GM23338 (cell line): ENCODE measurements at regions not wholly inside any gene's neighbourhood (a gene's known extent, or its start where the extent isn't known, plus 50 kb on each side); places are given as distances from the start of the nearest gene placed in this dataset.

Source experiments
- ATAC-seq: fragments of 200-7000 bp; cut with Tn5 transposase; 3 replicates; pipeline ENCODE4 v1.9.1; 2020
- DNase-seq: peaks from one replicate; pipeline ENCODE4 v3.0.0-alpha.2; 2015; ENCODE audit warnings: low spot score
- H2AFZ ChIP-seq: fragments of 200-600 bp; sonication (generic); 2 replicates; pipeline ENCODE4 v1.8.0; 2016; ENCODE audit warnings: antibody characterized with exemption, mild to moderate bottlenecking, moderate library complexity
- H3F3A ChIP-seq: fragments of 200-600 bp; sonication (generic); replicated peaks from 2 replicates; pipeline ENCODE4 v1.8.0; 2017; ENCODE audit warnings: antibody characterized with exemption, mixed run types, low read depth
- H3K27ac ChIP-seq: fragments of 200-600 bp; sonication (generic); 2 replicates; pipeline ENCODE4 v1.6.1; 2016; ENCODE audit warnings: low read depth
- H3K27me3 ChIP-seq: fragments of 200-600 bp; sonication (generic); 2 replicates; pipeline ENCODE4 v1.8.0; 2016; ENCODE audit warnings: mild to moderate bottlenecking, mixed run types, moderate library complexity; ENCODE audit not compliant: insufficient read depth
- H3K36me3 ChIP-seq: fragments of 200-600 bp; sonication (generic); 2 replicates; pipeline ENCODE4 v1.8.0; 2016; ENCODE audit warnings: mild to moderate bottlenecking; ENCODE audit not compliant: insufficient read depth
- H3K4me1 ChIP-seq: fragments of 200-600 bp; sonication (generic); 2 replicates; pipeline ENCODE4 v1.8.0; 2016; ENCODE audit warnings: mild to moderate bottlenecking, moderate library complexity; ENCODE audit not compliant: insufficient read depth
- H3K4me2 ChIP-seq: fragments of 200-600 bp; sonication (generic); 2 replicates; pipeline ENCODE4 v1.7.1; 2017; ENCODE audit warnings: mixed run types
- H3K4me3 ChIP-seq: fragments of 200-600 bp; sonication (generic); 2 replicates; pipeline ENCODE4 v1.6.1; 2016; ENCODE audit warnings: mixed run types
- H3K79me2 ChIP-seq: fragments of 200-600 bp; sonication (generic); replicated peaks from 2 replicates; pipeline ENCODE4 v1.8.0; 2017; ENCODE audit warnings: mild to moderate bottlenecking; ENCODE audit not compliant: insufficient read depth
- H3K9me2 ChIP-seq: fragments of 200-600 bp; sonication (generic); 2 replicates; pipeline ENCODE4 v1.8.0; 2017; ENCODE audit not compliant: insufficient read depth
- H4K20me1 ChIP-seq: fragments of 200-600 bp; sonication (generic); replicated peaks from 2 replicates; pipeline ENCODE4 v1.8.0; 2017; ENCODE audit warnings: mild to moderate bottlenecking; ENCODE audit not compliant: insufficient read depth
- H3K27ac Mint-ChIP-seq: 2 replicates; pipeline ENCODE4 v1.8.0; 2020; ENCODE audit warnings: inconsistent platforms, mild to moderate bottlenecking, moderate library complexity, mixed read lengths
- H3K27me3 Mint-ChIP-seq: 3 replicates; pipeline ENCODE4 v1.8.0; 2022; ENCODE audit warnings: low read depth, mild to moderate bottlenecking, moderate library complexity, mixed read lengths, inconsistent platforms; ENCODE audit not compliant: insufficient read depth, poor library complexity
- H3K36me3 Mint-ChIP-seq: 3 replicates; pipeline ENCODE4 v1.8.0; 2021; ENCODE audit warnings: low read depth, mild to moderate bottlenecking, inconsistent platforms, moderate library complexity, mixed read lengths
- H3K4me1 Mint-ChIP-seq: 3 replicates; pipeline ENCODE4 v1.8.0; 2020; ENCODE audit warnings: mild to moderate bottlenecking, inconsistent platforms, mixed read lengths
- H3K4me3 Mint-ChIP-seq: 3 replicates; pipeline ENCODE4 v1.8.0; 2021; ENCODE audit warnings: moderate library complexity, mild to moderate bottlenecking, inconsistent platforms, mixed read lengths
- H3K9me3 Mint-ChIP-seq: 3 replicates; pipeline ENCODE4 v1.8.0; 2020; ENCODE audit warnings: moderate library complexity, mild to moderate bottlenecking, inconsistent platforms, mixed read lengths
- CREB1 ChIP-seq: fragments of 250-450 bp; sonication (Bioruptor Pico); IDR thresholded peaks from 2 replicates; pipeline ENCODE4 v1.5.0; 2020; ENCODE audit warnings: low read depth, mild to moderate bottlenecking, moderate library complexity
- CTCF ChIP-seq, 2 experiments: fragments of 200-600 bp in 1 of 2; sonication (generic) in 1 of 2; conservative IDR thresholded peaks; 2 replicates each; pipeline versions ENCODE4 v1.5.1 to v1.6.1; 2016 to 2017; ENCODE audit warnings: antibody characterized with exemption in 2 of 2, low read depth in 2 of 2, mild to moderate bottlenecking in 2 of 2, moderate library complexity in 1 of 2
- EZH2 ChIP-seq: fragments of 200-600 bp; sonication (generic); IDR thresholded peaks from one replicate; pipeline ENCODE4 v1.8.0; 2017; ENCODE audit warnings: antibody characterized with exemption, mild to moderate bottlenecking, low read depth; ENCODE audit not compliant: unreplicated experiment
- EZH2phosphoT487 ChIP-seq: fragments of 200-600 bp; sonication (generic); IDR thresholded peaks from one replicate; pipeline ENCODE4 v1.8.1; 2018; ENCODE audit warnings: antibody characterized with exemption; ENCODE audit not compliant: unreplicated experiment
- JUNB ChIP-seq: IDR thresholded peaks from one replicate; pipeline ENCODE4 v1.6.1; 2016; ENCODE audit warnings: antibody characterized with exemption; ENCODE audit not compliant: unreplicated experiment
- NANOG ChIP-seq: IDR thresholded peaks from 2 replicates; pipeline ENCODE4 v1.6.1; 2016; ENCODE audit warnings: antibody characterized with exemption, borderline replicate concordance
- POLR2AphosphoS5 ChIP-seq: IDR thresholded peaks from 2 replicates; pipeline ENCODE4 v1.6.1; 2016; ENCODE audit warnings: antibody characterized with exemption, low read depth
- STAT1 ChIP-seq: IDR thresholded peaks from one replicate; pipeline ENCODE4 v1.6.1; 2016; ENCODE audit warnings: antibody characterized with exemption; ENCODE audit not compliant: unreplicated experiment
- ZNF114 ChIP-seq: fragments of 250-450 bp; sonication (Bioruptor Pico); IDR thresholded peaks from 2 replicates; pipeline ENCODE4 v1.5.0; 2020; ENCODE audit warnings: mild to moderate bottlenecking, moderate library complexity
- ZNF331 ChIP-seq: fragments of 250-450 bp; sonication (Bioruptor Pico); IDR thresholded peaks from 2 replicates; pipeline ENCODE4 v1.5.0; 2020; ENCODE audit warnings: low read depth, mild to moderate bottlenecking, moderate library complexity
- TF ChIP-seq, protein P1 (sequence below): IDR thresholded peaks from one replicate; pipeline ENCODE4 v1.6.1; 2018; ENCODE audit warnings: antibody characterized with exemption; ENCODE audit not compliant: unreplicated experiment
- TF ChIP-seq, protein P2 (sequence below): IDR thresholded peaks from 2 replicates; pipeline ENCODE4 v1.6.1; 2016; ENCODE audit warnings: antibody characterized with exemption
- TF ChIP-seq, protein P3 (sequence below): fragments of 250-450 bp; sonication (Bioruptor Pico); IDR thresholded peaks from 2 replicates; pipeline ENCODE4 v1.5.0; 2020; ENCODE audit warnings: mild to moderate bottlenecking, moderate library complexity

DNA sequence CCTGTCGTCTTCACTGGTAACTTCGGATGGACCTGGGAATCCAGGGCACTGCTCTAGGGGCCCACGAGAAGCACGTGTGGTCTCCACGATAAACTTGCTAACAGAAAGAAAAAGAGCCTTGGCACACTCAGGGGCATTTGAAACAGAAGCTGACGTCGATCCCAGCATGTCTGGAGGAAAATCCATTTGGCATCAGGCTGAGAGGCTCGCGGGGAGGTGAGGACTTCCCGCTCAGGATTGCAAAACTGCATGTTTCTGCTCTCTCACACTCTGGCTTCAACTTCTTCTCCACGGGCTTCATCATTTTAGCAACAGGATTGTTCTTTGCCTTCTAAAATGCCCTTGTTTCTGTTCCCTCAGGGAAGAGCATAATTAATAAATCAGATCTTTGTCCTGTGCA, 181.7 kb upstream of the COPS8 start:
- Mint-ChIP-seq H3K4me1 (peaks cover 8% of the 10 kb centered on the region), H3K27me3 (peaks cover 6% of the 10 kb centered on the region), H3K4me3 (no peak overlapping the region), H3K27ac (no peak overlapping the region), H3K36me3 (no peaks in the 10 kb centered on the region), H3K9me3 (no peaks in the 10 kb centered on the region)
- no peaks in the 10 kb centered on the region for H3K27me3 ChIP-seq
- H3K4me3 ChIP-seq, result no peak overlapping the region
- no peaks in the 10 kb centered on the region for H3K4me1 ChIP-seq
- DNase-seq (no peak), ATAC-seq (no peak)
- no peaks in the 10 kb centered on the region for H3K79me2 ChIP-seq
- H3K36me3 ChIP-seq, result no peaks in the 10 kb centered on the region
- no peaks in the 10 kb centered on the region for H4K20me1 ChIP-seq
- no peaks in the 10 kb centered on the region for H3K9me2 ChIP-seq
- no peaks in the 10 kb centered on the region for H3F3A ChIP-seq
- no peak overlapping the region for H2AFZ ChIP-seq
- no peak for TF ChIP-seq ZNF114 (CRISPR knock-in tag)
- TF ChIP-seq, protein P1, sequence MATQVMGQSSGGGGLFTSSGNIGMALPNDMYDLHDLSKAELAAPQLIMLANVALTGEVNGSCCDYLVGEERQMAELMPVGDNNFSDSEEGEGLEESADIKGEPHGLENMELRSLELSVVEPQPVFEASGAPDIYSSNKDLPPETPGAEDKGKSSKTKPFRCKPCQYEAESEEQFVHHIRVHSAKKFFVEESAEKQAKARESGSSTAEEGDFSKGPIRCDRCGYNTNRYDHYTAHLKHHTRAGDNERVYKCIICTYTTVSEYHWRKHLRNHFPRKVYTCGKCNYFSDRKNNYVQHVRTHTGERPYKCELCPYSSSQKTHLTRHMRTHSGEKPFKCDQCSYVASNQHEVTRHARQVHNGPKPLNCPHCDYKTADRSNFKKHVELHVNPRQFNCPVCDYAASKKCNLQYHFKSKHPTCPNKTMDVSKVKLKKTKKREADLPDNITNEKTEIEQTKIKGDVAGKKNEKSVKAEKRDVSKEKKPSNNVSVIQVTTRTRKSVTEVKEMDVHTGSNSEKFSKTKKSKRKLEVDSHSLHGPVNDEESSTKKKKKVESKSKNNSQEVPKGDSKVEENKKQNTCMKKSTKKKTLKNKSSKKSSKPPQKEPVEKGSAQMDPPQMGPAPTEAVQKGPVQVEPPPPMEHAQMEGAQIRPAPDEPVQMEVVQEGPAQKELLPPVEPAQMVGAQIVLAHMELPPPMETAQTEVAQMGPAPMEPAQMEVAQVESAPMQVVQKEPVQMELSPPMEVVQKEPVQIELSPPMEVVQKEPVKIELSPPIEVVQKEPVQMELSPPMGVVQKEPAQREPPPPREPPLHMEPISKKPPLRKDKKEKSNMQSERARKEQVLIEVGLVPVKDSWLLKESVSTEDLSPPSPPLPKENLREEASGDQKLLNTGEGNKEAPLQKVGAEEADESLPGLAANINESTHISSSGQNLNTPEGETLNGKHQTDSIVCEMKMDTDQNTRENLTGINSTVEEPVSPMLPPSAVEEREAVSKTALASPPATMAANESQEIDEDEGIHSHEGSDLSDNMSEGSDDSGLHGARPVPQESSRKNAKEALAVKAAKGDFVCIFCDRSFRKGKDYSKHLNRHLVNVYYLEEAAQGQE, result no peak
- TF ChIP-seq, protein P2, sequence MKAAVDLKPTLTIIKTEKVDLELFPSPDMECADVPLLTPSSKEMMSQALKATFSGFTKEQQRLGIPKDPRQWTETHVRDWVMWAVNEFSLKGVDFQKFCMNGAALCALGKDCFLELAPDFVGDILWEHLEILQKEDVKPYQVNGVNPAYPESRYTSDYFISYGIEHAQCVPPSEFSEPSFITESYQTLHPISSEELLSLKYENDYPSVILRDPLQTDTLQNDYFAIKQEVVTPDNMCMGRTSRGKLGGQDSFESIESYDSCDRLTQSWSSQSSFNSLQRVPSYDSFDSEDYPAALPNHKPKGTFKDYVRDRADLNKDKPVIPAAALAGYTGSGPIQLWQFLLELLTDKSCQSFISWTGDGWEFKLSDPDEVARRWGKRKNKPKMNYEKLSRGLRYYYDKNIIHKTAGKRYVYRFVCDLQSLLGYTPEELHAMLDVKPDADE, result no peak
- no peak for TF ChIP-seq CTCF (conservative IDR thresholded peaks at IDR 0.05; ENCODE audit: low read depth in 2 of 2)
- TF ChIP-seq, protein P3, sequence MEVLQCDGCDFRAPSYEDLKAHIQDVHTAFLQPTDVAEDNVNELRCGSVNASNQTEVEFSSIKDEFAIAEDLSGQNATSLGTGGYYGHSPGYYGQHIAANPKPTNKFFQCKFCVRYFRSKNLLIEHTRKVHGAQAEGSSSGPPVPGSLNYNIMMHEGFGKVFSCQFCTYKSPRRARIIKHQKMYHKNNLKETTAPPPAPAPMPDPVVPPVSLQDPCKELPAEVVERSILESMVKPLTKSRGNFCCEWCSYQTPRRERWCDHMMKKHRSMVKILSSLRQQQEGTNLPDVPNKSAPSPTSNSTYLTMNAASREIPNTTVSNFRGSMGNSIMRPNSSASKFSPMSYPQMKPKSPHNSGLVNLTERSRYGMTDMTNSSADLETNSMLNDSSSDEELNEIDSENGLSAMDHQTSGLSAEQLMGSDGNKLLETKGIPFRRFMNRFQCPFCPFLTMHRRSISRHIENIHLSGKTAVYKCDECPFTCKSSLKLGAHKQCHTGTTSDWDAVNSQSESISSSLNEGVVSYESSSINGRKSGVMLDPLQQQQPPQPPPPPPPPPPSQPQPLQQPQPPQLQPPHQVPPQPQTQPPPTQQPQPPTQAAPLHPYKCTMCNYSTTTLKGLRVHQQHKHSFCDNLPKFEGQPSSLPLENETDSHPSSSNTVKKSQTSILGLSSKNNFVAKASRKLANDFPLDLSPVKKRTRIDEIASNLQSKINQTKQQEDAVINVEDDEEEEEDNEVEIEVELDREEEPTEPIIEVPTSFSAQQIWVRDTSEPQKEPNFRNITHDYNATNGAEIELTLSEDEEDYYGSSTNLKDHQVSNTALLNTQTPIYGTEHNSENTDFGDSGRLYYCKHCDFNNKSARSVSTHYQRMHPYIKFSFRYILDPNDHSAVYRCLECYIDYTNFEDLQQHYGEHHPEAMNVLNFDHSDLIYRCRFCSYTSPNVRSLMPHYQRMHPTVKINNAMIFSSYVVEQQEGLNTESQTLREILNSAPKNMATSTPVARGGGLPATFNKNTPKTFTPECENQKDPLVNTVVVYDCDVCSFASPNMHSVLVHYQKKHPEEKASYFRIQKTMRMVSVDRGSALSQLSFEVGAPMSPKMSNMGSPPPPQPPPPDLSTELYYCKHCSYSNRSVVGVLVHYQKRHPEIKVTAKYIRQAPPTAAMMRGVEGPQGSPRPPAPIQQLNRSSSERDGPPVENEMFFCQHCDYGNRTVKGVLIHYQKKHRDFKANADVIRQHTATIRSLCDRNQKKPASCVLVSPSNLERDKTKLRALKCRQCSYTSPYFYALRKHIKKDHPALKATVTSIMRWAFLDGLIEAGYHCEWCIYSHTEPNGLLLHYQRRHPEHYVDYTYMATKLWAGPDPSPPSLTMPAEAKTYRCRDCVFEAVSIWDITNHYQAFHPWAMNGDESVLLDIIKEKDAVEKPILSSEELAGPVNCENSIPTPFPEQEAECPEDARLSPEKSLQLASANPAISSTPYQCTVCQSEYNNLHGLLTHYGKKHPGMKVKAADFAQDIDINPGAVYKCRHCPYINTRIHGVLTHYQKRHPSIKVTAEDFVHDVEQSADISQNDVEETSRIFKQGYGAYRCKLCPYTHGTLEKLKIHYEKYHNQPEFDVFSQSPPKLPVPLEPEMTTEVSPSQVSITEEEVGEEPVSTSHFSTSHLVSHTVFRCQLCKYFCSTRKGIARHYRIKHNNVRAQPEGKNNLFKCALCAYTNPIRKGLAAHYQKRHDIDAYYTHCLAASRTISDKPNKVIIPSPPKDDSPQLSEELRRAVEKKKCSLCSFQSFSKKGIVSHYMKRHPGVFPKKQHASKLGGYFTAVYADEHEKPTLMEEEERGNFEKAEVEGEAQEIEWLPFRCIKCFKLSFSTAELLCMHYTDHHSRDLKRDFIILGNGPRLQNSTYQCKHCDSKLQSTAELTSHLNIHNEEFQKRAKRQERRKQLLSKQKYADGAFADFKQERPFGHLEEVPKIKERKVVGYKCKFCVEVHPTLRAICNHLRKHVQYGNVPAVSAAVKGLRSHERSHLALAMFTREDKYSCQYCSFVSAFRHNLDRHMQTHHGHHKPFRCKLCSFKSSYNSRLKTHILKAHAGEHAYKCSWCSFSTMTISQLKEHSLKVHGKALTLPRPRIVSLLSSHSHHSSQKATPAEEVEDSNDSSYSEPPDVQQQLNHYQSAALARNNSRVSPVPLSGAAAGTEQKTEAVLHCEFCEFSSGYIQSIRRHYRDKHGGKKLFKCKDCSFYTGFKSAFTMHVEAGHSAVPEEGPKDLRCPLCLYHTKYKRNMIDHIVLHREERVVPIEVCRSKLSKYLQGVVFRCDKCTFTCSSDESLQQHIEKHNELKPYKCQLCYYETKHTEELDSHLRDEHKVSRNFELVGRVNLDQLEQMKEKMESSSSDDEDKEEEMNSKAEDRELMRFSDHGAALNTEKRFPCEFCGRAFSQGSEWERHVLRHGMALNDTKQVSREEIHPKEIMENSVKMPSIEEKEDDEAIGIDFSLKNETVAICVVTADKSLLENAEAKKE (CRISPR knock-in tag), result no peak
- TF ChIP-seq NANOG, result no peak
- TF ChIP-seq EZH2, result no peak
- TF ChIP-seq JUNB, result no peak
- no peak for TF ChIP-seq ZNF331 (CRISPR knock-in tag)
- TF ChIP-seq CREB1 (CRISPR knock-in tag), result no peak
- TF ChIP-seq POLR2AphosphoS5, result no peak
- no peak for TF ChIP-seq EZH2phosphoT487
- no peak for TF ChIP-seq STAT1
- no peak overlapping the region for H3K27ac ChIP-seq
- H3K4me2 ChIP-seq, result no peak overlapping the region
